ENCODE measurements at regions not wholly inside any gene's neighbourhood (a gene's known extent, or its start where the extent isn't known, plus 50 kb on each side); places are given as distances from the start of the nearest gene placed in this dataset.

DNA sequence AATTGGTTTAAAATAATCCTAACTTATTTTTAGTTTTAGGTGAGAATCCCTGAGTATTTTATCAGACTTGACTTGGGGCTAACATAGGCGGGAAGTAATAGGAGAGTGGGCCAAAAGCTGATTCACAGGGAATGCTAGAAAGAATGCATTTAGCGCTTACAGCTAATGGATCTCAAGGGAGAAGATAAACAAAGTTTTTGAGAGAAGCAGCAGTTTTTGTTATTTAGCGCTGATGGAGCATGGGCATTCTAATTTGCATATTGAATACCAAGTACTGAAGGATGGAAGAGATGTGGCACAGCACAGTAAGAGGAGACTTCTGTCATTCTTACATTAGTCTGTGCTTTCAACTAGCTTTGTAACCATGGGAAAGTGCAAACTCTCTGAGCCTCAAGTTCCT, 436.0 kb upstream of the FBXO33 start:
- DNase-seq (ENCODE audit: low spot score), result no peak

DNA sequence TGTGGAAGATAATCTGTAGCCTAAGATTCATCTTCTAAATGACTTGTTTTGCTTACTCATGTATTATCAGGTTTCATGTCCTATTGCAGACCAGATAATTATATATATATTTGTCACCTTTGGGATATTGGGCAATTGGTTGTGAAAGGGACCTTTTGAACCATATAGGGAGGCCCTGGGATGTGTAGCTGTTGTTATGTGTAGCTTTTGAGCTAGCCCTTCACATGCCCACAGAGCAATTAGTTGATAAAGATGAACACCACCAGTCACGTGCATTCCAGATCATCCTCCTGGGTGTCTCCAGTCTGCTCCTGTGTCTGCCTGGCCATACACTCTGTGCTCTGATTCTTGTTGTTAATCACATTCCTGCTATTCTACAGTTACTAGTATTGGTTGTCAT, 431.2 kb upstream of the FBXO33 start:
- no peak for DNase-seq (ENCODE audit: low spot score)

DNA sequence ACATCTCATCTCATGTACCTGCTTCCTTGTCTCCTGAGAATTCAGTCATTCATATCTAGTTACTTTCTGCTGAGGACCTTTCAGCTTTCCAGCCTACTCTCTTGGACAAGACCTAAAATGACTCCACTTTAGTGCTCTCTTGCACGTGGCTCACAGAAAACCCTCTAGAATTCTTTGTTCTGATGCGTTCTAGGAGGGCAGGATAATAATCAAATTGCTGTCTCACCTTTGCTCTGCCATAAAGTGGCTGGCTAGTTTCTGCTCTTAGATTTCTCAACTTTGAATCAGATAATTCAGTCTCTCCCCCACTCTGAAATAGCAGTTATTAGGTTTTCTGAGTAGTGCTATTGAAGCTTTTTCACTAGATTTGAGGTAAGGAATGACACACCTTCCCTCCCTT, 429.5 kb upstream of the FBXO33 start:
- no peak for DNase-seq (ENCODE audit: low spot score)

DNA sequence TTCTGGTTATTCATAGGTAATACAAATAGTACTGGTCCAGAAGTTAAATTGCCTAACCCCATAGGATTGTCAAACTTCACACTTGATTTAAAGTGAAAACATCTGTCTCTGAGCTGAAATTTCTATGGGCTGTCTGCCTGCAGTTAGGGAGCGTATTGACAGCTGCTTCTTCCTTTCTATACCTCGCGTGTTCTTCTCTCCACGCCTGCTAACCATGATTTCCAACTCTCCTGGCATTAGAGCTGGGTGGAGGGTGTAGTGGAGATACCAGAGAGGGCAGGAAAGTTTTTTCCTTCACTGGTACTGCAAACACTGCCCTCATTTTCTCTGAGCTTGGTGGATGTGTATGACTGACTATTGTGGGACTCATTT, 429.0 kb upstream of the FBXO33 start:
- DNase-seq (ENCODE audit: low spot score), result no peak

DNA sequence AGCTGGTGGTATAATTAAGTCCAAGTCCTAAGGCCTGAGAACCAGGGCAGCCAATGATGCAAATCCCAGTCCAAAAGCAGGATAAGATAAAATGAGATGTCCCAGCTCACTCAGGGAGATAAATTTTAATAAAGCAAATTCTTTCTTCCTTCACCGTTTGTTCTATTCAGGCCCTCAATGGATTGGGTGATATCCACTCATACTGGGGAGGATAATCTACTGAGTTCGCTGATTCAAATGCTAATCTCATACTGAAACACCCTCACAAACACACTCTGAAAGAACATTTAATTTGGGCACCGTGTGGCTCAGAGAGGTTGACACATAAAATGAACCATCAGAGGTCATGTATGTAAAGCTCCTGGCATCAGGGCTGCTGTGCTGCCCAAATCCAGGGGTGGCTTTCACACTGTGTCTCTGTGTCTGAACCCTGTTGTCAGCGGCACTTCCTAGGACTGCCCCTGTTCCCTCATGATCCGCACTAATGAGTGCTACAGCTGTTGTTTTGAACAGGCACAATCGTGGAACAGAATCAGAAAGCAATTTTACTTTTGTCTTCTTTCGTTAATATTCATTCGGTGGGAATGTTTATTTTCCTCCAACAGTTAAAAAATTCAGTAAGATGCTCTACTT, 428.5 kb upstream of the FBXO33 start:
- no peak for DNase-seq (ENCODE audit: low spot score)

DNA sequence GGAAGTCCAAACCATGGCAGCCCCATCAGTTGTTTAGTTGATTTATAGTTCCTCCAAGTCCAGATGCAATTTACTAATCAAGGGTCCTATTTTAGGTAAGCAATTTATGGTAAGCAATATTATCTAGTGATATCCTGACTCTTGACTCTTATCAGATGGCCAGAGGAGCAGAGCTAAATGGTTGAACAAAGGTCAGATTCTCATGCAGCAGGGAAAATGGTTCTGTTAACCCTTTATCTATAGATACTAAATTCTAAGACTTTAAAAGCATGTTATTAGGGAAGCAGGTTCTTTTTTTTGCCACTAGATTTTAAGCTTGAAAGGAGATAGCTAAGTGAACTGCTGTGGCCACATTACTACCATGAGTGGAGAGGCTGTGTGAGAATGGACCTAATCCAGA, 427.1 kb upstream of the FBXO33 start:
- no peak for DNase-seq (ENCODE audit: low spot score)

DNA sequence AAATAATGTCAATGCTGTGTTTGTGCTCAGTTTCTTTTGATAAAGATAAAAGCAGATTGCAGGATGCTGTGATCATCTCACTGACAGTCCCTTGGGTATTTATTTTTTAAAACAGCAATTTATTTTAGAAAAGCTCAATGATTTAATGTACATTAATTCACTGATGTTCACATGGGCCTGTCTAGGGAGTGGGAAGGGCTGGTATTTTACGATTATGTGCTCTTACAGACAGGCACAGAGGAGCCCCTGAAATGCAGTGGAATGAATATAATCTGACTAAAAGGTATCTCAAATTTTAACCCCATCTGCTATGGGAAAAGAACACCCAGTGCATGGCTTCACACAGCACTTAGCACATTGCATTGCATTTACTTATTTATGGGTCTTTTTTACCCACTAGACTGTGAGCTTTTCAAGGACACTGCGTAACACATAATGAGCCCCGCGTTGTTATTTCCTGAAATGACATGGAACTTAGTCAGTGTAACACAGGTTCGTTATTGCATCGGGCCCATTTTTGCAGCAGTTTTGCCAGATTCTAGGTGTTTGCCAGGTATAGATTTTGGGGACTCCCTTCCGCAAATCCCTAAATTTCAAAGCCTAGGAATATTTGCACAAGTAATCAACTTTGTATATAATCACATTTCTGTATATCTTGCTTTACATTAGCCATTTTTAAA, 425.3 kb upstream of the FBXO33 start:
- no peak for DNase-seq (ENCODE audit: low spot score)

DNA sequence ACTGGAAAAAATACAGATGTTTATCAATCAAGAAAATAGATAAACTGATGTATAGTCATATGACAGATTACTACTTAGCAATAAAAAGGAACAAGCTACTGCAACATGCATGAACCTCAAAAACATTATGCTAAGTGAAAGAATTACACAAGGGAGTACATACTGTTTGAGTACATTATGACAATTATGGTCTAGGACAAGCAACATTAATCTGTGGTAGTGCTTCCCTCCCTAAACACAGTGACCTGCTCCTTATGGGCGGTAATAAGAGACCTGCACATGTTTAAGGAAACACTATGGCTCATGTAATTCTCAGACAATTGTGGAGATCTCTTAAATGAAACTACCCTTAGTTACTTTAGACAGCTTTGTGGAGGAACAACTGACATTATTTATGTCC, 421.2 kb upstream of the FBXO33 start:
- no peak for DNase-seq (ENCODE audit: low spot score)

DNA sequence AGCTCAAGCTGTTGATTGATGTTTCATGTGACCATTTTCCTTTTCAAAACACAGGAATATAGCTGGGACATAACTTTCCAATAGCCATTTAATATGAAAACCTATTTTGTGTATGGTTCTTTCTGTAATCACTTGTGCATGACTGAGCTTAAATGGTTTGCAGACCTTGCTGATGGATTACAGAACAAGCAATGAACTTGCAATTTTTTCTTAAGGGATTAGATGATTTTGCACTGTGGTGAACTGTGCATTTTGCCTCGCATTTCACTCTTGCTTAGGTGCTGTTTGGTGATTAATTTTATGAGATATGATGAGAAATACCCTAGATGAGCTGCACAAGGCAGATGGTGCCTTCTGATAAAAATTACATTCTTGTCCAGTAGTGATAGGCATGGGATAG, 419.0 kb upstream of the FBXO33 start:
- DNase-seq (ENCODE audit: low spot score), result no peak

DNA sequence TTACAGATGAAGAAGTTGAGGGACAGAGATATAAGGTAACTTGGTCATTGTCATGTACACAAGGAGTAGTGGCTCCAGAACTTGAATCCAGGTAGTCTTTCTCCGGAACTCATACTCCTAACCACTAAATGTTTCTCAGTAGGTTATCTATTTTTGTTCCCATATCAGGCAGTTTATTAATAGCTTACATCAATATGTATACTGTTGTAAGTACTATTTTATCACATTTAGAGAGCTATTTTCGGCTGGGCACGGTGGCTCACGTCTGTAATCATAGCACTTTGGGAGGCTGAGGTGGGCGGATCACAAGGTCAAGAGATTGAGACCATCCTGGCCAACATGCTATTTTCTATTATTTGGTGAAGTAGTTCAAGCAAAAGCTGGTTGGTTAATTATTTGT, 415.6 kb upstream of the FBXO33 start:
- no peak for DNase-seq (ENCODE audit: low spot score)

DNA sequence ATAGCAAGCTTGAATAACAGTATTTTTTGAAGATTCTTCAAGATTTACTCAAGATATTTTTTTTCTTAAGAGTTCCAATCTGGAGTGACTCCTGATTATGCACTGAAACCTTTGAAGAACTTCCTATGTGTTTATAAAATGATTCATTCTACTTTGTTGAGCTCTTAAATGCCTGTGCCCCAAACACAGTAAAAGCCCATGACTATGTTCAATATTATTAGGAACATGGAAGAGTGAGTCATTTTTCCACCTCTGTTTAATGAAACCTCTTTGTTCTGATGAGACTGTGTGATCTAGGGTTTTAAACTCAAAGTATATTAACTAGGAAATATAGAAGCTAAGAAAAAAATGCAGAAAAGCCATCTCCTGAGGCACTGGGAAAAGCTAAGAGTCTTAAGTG, 415.0 kb upstream of the FBXO33 start:
- no peak for DNase-seq (ENCODE audit: low spot score)

DNA sequence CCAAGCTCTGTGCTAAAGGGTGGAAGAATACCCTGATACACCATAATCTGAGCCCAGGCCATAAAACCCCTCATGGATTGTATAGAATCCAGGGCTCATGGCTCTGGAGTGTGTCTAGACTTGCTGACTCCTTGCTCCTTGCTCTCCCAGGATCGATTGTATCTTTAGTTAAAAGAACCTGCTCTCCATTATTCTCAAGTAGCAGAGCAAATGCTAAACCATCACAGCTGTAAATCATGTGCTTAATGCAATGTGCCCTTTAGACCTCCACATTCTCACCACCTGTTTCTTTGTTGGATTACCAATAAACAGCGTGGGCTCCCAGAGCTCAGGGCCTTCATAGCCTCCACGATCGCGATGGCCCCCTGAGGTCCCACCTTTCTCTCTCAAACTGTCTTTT, 411.6 kb upstream of the FBXO33 start:
- DNase-seq (ENCODE audit: low spot score), result no peak

DNA sequence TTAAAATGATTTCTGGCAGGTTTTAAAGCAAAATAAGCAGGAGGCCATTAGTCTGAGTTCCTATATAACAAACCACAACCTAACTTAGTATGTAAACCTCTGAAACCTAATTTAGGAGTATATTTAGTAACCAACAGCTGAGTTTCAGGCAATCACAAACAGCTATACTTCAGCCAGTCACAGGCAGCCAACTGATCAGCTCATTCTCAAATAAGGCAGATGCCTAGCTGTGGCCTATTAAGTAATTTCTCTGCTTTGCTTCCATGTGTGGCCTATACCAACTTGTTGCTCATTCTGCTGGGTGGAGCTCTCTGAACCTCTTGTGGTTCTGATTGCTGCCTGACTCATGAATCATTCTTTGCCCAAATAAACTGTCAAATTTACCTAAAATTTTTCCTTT, 408.9 kb upstream of the FBXO33 start:
- DNase-seq (ENCODE audit: low spot score), result no peak

DNA sequence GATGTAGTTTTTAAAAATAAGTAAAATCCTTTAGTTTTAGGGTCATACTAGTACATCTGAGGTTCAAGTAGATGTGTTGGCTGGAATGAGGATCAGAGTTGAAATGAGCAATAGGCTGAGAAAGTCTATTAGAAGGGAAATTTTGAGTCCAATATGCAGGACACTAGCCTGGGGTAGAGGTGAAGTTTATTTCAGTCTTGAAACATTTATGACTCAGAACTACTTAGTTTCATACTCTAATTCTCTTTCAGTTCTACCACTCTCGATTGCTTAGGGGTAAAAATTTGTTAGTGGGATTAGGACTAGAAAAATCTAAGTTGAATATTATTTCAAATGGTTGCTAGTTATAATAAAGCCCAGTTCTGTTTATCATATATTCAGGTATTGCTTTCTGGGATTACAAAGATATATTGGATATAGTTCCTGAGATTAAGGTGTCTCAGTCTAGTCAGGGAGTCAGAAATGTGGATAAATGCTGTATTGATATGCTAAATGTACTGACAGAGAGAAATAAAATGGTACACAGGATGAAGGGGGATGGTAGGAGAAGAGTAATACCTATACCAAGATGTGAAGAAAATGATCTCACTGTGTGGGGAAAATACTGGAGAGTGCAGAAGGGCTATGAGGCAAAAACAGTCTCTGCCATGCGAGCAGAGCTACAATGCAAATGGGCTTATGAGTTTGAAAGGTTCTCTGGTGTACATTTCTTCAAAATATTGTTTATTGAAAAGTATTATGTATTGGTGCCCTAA, 395.8 kb upstream of the FBXO33 start:
- DNase-seq (ENCODE audit: low spot score), result no peak

DNA sequence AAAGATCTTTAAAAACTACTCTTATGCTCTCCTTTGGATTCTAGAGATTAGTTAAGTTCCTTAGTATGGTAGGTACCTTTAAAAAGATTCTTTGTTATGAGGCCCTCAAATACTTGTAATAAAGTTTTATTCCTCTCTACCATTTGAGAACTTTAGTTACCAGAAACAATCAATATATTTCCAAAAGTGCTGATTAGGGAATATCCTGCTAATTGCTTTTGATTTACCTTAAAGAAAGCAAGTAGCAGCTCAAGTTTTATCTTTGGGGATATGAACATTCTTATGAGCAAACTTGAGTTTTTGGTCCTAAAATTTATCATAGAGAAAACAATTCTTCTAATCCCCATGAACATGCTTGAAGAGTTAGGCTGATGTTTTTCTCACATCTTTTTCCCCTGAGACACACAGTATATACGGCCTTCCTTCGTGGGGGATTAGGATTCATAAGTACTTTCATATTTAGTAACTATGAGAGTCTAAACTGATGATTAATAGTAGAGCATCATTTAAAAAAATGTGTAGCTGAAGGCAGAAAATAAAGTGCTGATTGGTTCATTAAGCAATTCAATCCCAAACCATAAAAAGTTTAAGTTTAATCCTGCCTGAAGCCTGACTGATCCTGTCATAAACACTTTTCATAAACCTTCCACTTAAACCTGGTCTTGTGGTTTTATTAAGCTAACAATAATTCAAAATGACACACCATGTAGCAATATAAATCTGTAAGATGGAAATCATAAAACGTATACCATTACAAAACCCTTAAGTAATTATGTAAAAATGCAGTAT, 380.5 kb upstream of the FBXO33 start:
- no peak for DNase-seq (ENCODE audit: low spot score)

DNA sequence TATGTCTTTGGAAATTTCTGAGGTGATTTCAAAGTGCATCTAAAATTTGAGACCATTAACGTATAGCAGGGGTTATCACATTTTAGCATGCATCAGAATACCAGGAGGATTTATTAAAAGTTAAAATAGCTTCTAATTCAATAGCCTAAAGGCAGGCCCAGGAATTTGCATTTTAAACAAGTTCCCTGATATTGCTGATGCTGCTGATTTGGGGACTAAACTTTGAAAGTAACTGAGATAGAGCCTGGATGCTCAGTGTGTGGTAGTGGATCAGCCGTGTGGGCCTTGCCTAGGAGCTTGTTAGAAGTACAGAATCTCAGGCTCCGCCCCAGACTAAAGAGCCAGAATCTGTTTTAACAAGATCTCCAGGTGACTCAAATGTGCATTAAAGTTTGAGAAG, 375.0 kb upstream of the FBXO33 start:
- DNase-seq (ENCODE audit: low spot score), result no peak

DNA sequence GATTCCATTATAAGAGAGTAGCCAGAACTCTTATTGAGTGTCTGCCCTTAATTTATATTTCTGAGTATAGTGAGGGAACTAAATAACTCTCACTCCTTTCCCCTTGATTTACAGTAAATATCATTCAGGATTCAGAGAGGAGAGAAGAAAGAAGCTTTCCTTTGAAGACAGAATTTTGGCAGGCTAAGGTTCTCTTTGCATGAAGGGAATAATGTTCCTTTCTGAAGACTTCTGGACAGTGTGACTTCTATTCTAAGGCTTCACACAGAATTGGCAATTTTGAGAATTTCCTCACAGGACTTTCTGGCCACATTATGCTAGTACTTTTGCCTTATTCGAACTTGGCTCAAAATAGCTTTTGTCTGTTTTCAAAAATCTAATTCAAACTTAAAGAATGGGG, 352.2 kb upstream of the FBXO33 start:
- DNase-seq (ENCODE audit: low spot score), result no peak

DNA sequence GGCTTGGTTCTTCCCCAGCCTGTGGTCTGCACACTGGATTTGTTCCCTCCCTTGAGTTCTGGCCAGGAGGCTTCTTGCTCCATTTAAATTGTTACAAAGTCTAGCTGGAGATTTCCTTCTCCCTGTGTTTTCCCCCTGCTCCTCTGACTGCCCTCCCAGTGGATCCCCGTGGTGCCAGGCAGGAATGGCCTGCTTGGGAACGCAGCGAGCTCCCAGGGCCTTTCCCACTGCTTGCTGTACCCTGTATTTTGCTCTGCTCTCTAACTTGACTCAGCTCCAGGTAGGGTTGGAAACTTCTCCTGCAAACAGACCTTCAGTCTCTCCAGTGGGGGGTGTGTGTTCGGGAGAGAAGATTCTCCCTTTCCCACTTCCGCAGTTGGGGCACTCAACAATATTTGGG, 349.2 kb upstream of the FBXO33 start:
- DNase-seq (ENCODE audit: low spot score), result no peak

DNA sequence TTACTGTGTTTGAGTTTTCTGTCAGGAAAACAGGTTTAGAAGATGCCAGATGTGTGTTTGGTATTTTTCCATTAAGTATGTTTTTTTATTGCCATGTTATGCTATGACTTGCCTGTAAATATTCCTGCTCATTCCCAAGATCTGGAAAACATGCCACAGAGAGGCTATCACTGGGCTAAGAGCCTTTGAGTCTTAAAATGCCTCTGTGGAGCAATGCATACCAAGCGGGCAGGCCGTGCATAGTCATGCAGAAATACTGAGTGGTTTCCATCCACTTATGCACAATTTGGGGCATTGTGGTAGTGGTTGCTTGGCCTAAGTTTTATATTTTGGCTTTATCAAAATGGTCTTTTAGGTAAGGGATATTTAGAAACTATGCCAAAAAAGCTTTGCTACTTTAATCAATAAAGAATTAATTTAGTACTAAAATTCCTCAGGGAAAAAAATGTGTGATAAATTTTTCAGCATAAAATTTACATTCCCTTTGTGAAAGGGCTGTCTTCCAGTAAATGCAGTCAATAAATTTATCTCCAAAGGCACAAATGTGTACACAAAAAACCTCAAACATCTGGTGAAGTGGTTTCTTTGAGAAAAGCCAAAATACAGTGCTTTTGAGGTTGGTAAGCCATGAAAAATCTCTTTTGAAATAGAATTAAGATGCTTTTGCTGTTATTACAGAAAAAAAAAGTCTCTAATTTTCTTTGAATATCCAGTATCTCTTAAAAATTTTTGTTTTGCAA, 341.3 kb upstream of the FBXO33 start:
- no peak for DNase-seq (ENCODE audit: low spot score)

DNA sequence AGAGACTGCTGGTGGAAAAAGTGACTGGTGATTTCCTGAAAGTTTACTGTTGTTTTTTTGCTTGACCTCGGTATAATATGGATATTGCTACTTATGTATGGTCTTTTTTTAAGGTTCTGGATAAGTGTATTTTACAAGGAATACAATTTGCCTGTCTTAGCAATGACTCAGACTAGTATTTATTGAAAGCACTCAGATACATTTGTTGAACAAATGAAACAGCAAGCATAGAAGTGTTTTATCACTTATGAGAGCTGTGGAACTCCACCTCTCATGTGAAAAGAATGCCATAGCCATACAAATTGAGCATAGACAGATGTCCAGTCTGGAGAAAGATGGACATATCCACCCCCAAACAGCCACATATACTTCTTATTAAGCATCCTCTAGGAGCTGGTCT, 340.4 kb upstream of the FBXO33 start:
- DNase-seq (ENCODE audit: low spot score), result no peak

DNA sequence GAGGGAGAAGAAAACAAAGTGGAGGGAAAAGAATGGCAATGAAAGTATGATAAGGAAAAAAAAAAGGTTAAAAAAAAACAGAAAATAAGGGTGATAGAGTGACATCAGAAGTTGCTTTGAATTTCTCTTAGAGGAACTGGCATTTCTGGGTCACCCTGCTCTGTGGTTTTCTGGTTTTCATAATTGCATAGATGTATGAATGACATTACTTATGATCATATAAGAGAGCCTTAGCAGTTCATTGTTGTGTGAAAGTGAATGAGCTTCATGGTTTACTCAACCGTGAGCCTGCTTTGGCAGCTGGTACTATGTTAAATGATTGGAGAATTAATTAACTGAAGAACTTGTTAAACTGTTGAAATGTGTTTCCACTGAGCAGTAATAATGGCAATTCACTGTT, 336.4 kb upstream of the FBXO33 start:
- DNase-seq (ENCODE audit: low spot score), result no peak

DNA sequence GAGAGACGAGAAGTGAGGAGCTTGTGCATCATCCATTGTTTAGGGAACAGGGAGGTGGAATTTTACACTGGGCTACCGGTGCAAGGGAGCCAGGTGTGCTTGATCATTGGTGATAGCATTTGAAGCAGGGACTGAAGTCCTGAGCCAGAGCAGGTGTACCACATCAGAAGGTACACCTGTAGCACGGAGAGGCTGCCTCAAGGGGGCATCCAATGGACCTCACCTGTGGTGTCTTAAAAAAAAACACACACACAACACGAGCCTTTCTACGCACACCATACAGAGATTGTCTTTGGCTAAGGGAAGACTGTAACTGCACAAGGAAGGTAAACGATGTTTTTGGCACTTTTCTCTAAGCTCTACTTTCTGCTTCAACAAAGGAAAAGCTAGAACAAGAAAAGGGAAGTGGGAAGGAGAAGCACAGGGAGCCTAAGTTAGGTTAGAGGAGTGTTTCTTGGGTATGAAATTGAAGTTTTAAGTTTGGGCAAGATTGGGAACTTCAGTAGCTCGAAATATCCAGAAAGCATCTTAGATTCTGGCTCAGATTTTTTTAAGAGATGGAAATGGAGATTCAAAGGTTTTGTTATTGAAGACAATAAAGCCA, 334.3 kb upstream of the FBXO33 start:
- no peak for DNase-seq (ENCODE audit: low spot score)
